DND-41 (cell line): ENCODE measurements at regions not wholly inside any gene's neighbourhood (a gene's known extent, or its start where the extent isn't known, plus 50 kb on each side); places are given as distances from the start of the nearest gene placed in this dataset.
"Not testable (repeated sequence)": the region's sequence is repeated elsewhere in the genome, so short reads cannot be mapped to it uniquely, and the experiment has no call there.

Experiments
- EZH2 ChIP-seq: IDR thresholded peaks from 3 replicates; pipeline ENCODE4 v1.6.1; 2012; ENCODE audit warnings: borderline replicate concordance, low read depth, mild to moderate bottlenecking, moderate library complexity, low read length, inconsistent platforms; ENCODE audit not compliant: severe bottlenecking
- TF ChIP-seq, protein P1 (sequence below): IDR thresholded peaks from 2 replicates; pipeline ENCODE4 v1.5.1; 2012; ENCODE audit warnings: borderline replicate concordance, low read length, moderate library complexity, mild to moderate bottlenecking; ENCODE audit not compliant: poor library complexity, severe bottlenecking; ENCODE audit errors: extremely low read depth

DNA sequence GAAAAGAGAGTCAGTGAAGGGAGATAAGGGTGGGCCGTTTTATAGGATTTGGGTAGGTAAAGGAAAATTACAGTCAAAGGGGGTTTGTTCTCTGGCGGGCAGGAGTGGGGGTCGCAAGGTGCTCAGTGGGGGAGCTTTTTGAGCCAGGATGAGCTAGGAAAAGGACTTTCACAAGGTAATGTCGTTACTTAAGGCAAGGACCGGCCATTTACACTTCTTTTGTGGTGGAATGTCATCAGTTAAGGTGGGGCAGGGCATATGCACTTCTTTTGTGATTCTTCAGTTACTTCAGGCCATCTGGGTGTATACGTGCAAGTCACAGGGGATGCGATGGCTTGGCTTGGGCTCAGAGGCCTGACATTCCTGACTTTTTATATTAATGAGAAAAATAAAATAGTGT is 56.0 kb upstream of the RPRM start:
- TF ChIP-seq, protein P1, sequence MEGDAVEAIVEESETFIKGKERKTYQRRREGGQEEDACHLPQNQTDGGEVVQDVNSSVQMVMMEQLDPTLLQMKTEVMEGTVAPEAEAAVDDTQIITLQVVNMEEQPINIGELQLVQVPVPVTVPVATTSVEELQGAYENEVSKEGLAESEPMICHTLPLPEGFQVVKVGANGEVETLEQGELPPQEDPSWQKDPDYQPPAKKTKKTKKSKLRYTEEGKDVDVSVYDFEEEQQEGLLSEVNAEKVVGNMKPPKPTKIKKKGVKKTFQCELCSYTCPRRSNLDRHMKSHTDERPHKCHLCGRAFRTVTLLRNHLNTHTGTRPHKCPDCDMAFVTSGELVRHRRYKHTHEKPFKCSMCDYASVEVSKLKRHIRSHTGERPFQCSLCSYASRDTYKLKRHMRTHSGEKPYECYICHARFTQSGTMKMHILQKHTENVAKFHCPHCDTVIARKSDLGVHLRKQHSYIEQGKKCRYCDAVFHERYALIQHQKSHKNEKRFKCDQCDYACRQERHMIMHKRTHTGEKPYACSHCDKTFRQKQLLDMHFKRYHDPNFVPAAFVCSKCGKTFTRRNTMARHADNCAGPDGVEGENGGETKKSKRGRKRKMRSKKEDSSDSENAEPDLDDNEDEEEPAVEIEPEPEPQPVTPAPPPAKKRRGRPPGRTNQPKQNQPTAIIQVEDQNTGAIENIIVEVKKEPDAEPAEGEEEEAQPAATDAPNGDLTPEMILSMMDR, result not testable (repeated sequence)
- TF ChIP-seq EZH2, result not testable (repeated sequence)
